NCI-H748 (cell line): ENCODE measurements at regions not wholly inside any gene's neighbourhood (a gene's known extent, or its start where the extent isn't known, plus 50 kb on each side); places are given as distances from the start of the nearest gene placed in this dataset.

ENCODE experiments used
- DNase-seq: peaks from one replicate; lab custom pipeline; 2025; ENCODE audit not compliant: unreplicated experiment; lab: John Stamatoyannopoulos, UW

- no peak for DNase-seq
Observed at GRCh38 chr4:147052361-147052760, 106.7 kb upstream of the TTC29 start.

DNA sequence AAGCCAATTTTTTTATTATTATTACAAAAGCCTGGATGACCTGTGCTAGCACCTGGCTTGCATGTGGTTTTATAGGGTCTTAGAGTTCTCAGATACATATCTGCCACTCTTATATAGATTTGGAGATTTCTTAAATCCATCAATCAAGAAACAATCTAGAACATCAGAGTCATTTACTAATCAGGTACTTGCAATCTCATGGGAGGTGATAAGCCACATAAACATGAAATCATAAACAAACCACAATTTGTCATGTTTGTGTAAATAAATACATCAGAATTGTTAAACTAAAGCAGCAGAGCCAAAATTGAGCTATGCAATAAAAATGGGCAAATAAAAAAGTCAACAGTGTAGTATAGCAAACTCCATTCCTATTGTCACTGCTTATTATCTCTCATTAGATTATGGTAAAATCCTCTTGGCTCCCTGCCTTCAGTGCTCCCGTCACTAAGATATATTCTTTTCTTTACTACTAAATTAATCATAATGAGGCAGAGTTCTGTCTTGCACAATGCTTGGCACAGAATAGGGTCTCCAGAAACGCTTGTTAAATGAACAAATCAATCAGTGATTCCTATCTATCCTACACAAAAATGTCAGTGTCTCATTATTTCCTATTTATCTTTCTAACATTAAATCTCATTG is 108.7 kb upstream of the TTC29 start:
- DNase-seq = no peak

GRCh38 chr4:147056940-147057610 is 111.4 kb upstream of the TTC29 start:
- no peak for DNase-seq

- DNase-seq = no peak
Observed at GRCh38 chr4:147057611-147058190, 112.0 kb upstream of the TTC29 start.

- DNase-seq = no peak
Observed at GRCh38 chr4:147059064-147059731, 113.5 kb upstream of the TTC29 start.

DNA sequence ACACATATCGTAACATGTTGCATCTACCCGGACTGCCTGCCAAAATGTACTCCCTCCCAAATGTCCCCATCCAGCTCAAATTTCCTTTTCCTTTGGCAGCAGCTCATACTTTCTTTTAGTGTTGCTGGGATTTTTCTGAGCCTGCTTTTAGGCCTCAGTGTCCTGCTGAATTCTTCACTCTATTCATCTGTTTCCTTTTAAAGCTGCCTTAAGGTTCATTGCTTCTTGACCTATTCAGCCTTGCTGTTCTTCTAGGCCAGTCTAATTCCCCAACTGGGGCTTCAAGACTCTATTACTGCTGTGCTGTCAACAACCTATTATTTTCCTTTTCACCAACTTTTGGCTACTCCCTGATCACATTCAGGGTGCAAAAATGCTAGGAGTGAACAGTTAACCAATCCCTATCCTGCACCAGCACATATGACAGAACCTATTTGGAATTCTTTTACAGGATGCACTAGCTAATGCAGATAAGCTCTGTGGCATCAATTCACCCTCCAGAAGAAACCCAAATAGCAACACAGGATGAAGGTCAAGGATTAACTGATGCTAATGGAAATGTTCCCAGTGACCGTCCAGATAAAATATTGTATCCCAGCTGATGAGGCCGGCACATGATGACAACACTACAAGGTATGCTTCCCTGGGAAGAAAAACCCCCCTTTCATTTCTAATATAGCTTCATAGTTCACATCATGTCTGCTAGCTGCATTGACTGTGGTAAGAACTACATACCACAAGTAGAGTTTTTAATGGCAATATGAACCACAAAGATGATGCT is 114.7 kb upstream of the TTC29 start:
- no peak for DNase-seq

DNA sequence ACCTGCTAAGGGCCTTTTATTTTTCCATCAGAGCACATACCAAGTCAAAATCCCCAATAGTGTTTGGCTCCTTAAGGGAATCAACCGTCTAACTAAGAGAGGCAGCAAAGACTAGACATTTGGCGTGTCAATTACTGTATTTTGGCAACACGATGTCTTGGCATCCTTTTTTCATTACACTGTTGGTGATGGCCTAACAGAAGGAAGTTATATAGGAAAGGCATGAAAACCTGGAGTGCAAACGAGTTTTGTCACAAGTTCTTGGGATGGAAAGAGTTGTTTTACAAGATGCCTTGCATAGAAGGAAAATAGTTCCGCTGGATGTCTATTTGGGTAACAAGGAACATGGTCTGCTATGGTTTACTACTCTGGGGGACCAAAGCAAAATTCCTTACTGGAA is 119.2 kb upstream of the TTC29 start:
- DNase-seq = no peak

DNA sequence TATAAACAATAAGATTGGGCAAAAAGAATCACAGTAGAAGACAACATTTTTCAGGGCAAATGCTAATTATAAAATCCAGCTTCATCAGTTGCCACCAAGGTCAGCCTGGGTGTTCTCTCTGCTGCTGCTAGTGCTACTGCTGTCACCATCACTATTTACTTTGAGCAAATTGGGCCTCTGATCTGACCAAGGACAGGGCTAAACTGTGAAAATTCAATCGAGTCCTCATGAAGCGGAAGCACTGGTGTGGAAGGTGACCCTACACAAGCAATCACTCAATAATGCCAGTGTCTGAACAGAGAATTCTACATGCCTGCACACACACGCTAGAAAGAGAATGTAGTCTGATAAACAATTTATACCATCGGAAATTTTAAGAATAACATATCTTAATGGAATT is 122.9 kb upstream of the TTC29 start:
- DNase-seq = no peak

- no peak for DNase-seq
Observed at GRCh38 chr4:147071209-147071740, 125.6 kb upstream of the TTC29 start.

DNA sequence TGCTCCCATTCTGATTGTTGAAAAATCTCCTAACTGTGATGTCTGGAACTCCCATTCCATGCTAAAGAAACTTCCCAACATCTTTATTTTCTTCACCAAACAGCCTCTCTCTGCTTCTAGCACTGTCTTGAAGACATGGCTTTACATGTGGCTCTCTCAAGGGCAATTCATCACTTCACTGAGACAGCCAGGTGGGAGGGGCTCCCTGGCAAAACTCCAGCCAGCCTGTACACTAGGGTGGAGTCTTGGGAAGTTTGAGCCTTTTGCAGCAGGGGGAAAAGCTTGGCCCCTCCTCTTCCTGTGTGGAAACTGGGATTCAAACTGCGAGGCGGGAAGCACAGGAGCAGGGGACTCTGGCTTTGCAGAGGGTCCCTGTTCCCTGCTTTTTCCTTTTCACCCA is 130.5 kb upstream of the TTC29 start:
- no peak for DNase-seq

DNA sequence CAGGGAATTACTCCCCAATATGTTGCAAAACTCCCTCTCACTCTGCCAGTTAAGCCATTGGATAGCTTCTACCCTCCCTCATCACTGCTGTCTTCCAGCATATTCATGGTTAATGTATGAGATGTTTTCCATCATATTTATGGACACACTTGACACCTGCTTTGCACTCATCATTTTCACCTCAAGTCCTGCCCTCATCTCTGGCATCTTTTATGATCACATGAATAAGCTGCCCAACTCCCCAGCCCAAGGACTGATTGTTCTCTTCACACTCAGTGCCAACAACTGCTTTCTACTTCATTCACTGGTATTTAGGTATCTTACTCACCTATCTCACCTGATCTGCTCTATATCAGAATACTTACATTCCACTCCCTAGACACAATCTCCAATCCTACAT is 131.1 kb upstream of the TTC29 start:
- DNase-seq = no peak

DNA sequence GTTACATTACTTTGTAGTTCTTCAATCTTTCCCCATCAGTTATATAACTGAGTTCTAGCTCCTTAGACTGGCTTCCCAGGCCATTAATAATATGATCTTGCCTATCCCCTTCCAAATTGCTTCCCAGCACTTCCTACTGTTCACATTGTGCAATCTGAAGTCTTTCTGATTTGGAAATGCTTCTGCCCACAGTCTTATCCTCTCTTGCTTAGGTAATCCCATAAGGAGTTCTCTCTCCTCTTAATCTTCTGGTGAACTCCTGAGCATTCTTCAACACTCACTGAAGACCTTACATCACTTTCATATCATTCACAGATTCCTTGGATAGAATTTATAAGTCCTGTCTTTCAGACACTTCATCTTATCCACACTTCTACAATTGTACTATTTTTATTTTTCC is 132.7 kb upstream of the TTC29 start:
- DNase-seq = no peak

DNA sequence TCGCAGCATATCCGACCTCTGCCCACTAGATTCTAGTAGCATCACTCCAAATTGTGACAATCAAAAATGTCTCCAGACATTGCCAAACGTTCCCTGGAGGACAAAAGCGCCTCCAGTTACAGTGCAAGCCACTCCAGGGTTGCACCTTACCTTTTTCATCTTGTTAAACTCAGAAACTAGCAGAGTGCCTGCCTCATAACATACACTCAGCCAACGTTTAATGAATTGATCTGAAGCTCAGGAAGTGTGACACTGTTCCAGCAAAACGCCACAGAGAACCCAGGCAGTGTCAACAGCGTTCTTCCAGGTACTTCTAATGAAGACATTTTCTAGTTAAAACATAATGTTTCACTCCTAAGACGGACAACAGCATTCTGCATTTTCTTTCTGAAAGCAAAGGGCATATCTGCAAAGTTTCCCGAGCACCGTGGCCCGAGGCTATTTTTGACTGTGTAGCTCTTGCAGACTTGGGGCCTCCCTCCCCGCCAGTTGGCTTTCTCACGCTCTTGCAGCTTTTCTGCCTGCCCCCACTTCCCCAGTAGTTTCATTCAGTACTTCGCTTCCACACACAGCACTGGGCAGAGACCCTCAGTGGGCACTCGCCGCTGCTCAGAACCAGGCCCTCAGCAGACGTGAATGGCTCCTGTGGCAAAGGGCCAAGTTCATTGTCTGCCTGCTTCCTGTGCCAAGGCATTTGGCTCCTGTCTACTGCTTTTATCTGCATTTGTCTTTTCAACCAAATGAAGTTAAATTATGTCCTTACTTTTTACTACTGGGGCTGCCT is 133.4 kb upstream of the TTC29 start:
- DNase-seq = peak; percentile 2

- DNase-seq = no peak
Observed at GRCh38 chr4:147084861-147085260, 139.2 kb upstream of the TTC29 start.

- DNase-seq = no peak
Observed at GRCh38 chr4:147085781-147086180, 140.1 kb upstream of the TTC29 start.

GRCh38 chr4:147088146-147088545 is 142.5 kb upstream of the TTC29 start:
- no peak for DNase-seq

DNA sequence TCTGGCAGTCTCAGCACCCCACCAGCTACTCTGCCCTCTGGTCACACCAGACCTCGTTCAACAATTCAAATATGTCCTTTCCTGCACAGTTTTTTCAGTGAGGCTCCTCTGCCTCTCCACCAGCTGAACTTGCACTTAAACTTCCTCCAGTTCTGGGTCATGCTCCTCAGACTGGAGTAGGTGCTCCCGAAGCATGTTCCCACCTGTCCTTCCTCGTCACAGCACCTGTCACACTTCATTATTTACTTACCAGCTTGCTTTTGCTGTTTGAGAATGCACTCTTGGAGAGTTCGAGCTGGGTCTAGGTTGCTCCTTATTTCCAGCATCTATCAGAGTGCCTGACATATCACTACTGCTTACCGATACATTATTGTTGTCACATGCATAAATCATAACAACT is 144.8 kb upstream of the TTC29 start:
- peak; percentile 0 for DNase-seq

- no peak for DNase-seq
Observed at GRCh38 chr4:147093206-147093605, 147.5 kb upstream of the TTC29 start.

DNA sequence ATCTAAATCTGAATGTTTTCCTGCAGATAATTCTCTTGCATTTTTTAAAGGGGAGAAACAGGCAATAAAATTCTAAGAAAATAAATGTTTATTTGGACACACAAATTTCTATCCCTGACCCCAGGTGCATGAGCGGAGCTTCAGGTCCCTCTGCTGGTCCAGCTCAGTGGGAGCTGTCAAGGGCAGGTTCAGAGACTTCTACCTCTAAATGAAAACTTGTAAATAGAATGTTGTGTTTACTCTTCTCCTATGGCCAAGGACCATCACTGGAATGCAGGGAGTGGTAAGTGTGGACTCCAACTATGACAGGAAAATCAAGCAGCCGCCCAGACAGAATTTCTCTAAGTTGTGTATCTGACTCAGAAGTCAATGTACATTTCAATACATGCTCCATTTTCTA is 148.6 kb upstream of the TTC29 start:
- no peak for DNase-seq
